Ovary (tissue), 3 donors: ENCODE measurements at regions not wholly inside any gene's neighbourhood (a gene's known extent, or its start where the extent isn't known, plus 50 kb on each side); places are given as distances from the start of the nearest gene placed in this dataset.

Source experiments
- EP300 ChIP-seq: sonication (generic); formaldehyde crosslinking; IDR thresholded peaks from one replicate; pipeline ENCODE4 v1.6.1; 2017; ENCODE audit warnings: antibody characterized with exemption
- TF ChIP-seq, protein P1 (sequence below), 3 donors: fragments of 450-650 bp in 2 of 3; fragments of 200-600 bp in 1 of 3; IDR thresholded peaks; one replicate each; pipeline versions ENCODE4 v1.5.1 to v1.8.0; 2016 to 2022; ENCODE audit warnings: antibody characterized with exemption in 3 of 3, mild to moderate bottlenecking in 1 of 3
- donor health status: DM: no; HTN: no; CAD: no.

DNA sequence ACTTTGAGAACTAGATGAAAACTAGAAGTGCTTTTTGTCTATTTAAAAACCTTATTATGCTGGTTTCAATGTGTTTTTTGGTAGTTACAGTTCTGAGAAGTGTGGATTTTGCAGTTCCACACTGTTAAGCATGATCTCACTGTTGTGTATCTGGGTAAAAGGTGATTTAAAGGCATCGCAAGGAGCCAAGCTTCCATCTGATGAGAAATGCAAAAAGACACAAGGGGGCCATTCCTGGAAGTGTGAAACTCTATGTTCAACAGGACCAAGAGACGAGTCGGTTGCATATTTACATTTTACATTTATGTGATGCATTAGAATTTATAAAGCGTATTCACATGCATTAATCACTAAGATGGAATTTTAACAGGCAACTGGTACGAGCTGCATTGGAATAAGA, 490.8 kb downstream of the NPIPA7 start:
- TF ChIP-seq, protein P1, sequence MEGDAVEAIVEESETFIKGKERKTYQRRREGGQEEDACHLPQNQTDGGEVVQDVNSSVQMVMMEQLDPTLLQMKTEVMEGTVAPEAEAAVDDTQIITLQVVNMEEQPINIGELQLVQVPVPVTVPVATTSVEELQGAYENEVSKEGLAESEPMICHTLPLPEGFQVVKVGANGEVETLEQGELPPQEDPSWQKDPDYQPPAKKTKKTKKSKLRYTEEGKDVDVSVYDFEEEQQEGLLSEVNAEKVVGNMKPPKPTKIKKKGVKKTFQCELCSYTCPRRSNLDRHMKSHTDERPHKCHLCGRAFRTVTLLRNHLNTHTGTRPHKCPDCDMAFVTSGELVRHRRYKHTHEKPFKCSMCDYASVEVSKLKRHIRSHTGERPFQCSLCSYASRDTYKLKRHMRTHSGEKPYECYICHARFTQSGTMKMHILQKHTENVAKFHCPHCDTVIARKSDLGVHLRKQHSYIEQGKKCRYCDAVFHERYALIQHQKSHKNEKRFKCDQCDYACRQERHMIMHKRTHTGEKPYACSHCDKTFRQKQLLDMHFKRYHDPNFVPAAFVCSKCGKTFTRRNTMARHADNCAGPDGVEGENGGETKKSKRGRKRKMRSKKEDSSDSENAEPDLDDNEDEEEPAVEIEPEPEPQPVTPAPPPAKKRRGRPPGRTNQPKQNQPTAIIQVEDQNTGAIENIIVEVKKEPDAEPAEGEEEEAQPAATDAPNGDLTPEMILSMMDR (IDR thresholded peaks at IDR 0.05): no peak
- TF ChIP-seq EP300: no peak
